Mammary epithelial cell (primary cell): ENCODE measurements at regions not wholly inside any gene's neighbourhood (a gene's known extent, or its start where the extent isn't known, plus 50 kb on each side); places are given as distances from the start of the nearest gene placed in this dataset.

Experiments
- EZH2 ChIP-seq: IDR thresholded peaks from 2 replicates; pipeline ENCODE4 v1.6.1; 2012; ENCODE audit warnings: low read length, inconsistent platforms, borderline replicate concordance
- TF ChIP-seq, protein P1 (sequence below), 2 donors: IDR thresholded peaks in 1 of 2; conservative IDR thresholded peaks in 1 of 2; 2 replicates each; pipeline ENCODE4 v1.5.1; 2011 to 2012; ENCODE audit warnings: inconsistent platforms in 2 of 2, low read length in 2 of 2, mild to moderate bottlenecking in 2 of 2, control low read depth in 1 of 2, low read depth in 1 of 2; ENCODE audit not compliant: insufficient read depth in 1 of 2; ENCODE audit errors: extremely low read depth in 1 of 2

DNA sequence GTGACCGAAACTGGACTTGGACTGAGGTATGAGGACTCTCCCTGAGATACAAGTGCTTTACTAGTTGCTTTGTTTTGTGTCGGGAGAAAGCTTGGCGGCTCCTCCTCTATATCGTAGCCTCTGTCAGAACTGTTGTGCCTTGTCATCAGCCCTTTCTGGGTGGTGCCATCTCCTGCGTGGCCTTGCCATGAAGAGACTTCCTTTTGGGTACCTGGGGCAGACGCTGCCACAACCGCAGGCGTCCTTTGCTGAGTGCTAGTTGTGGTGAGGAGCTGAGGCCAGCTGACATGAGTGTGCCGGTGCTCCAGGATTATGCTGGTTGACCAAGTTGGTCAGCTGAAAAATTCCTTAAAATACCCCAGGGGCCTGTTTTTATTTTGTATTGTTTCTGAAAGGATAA, 124.5 kb downstream of the AKAP11 start:
- no peak for TF ChIP-seq EZH2
- TF ChIP-seq, protein P1, sequence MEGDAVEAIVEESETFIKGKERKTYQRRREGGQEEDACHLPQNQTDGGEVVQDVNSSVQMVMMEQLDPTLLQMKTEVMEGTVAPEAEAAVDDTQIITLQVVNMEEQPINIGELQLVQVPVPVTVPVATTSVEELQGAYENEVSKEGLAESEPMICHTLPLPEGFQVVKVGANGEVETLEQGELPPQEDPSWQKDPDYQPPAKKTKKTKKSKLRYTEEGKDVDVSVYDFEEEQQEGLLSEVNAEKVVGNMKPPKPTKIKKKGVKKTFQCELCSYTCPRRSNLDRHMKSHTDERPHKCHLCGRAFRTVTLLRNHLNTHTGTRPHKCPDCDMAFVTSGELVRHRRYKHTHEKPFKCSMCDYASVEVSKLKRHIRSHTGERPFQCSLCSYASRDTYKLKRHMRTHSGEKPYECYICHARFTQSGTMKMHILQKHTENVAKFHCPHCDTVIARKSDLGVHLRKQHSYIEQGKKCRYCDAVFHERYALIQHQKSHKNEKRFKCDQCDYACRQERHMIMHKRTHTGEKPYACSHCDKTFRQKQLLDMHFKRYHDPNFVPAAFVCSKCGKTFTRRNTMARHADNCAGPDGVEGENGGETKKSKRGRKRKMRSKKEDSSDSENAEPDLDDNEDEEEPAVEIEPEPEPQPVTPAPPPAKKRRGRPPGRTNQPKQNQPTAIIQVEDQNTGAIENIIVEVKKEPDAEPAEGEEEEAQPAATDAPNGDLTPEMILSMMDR (conservative IDR thresholded peaks at IDR 0.05 in 1 of 2, IDR thresholded peaks at IDR 0.05 in 1 of 2; ENCODE audit: extremely low read depth in 1 of 2, insufficient read depth in 1 of 2, low read depth in 1 of 2, low read length in 2 of 2): no peak
